HL-60 (cell line): ENCODE measurements at regions not wholly inside any gene's neighbourhood (a gene's known extent, or its start where the extent isn't known, plus 50 kb on each side); places are given as distances from the start of the nearest gene placed in this dataset.

Experiments
- DNase-seq, 2 experiments: peaks; one replicate each; pipeline ENCODE4 v3.0.0-alpha.2; 2010 to 2020; ENCODE audit warnings: low read depth in 1 of 2, low spot score in 1 of 2
- H3K27ac ChIP-seq: fragments of 250-450 bp; sonication (Bioruptor Pico); replicated peaks from 2 replicates; pipeline ENCODE4 v1.5.1; 2020; ENCODE audit warnings: mild to moderate bottlenecking, moderate library complexity
- H3K27me3 ChIP-seq: fragments of 250-450 bp; sonication (Bioruptor Pico); 2 replicates; pipeline ENCODE4 v1.5.1; 2021; ENCODE audit warnings: mild to moderate bottlenecking, moderate library complexity; ENCODE audit not compliant: insufficient read depth, poor library complexity, severe bottlenecking
- H3K4me3 ChIP-seq: replicated peaks from 2 replicates; pipeline ENCODE4 v1.5.1; 2011; ENCODE audit warnings: mild to moderate bottlenecking, control low read depth, low read length; ENCODE audit not compliant: insufficient read depth
- CTCF ChIP-seq: IDR thresholded peaks from one replicate; pipeline ENCODE4 v1.5.1; 2011; ENCODE audit warnings: low read length, control low read depth, inconsistent platforms; ENCODE audit not compliant: insufficient read depth
- GABPA ChIP-seq: IDR thresholded peaks from 2 replicates; pipeline ENCODE4 v1.6.1; 2012; ENCODE audit warnings: low read depth
- POLR2AphosphoS5 ChIP-seq: IDR thresholded peaks from 2 replicates; pipeline ENCODE4 v1.6.1; 2012; ENCODE audit warnings: low read depth
- REST ChIP-seq: IDR thresholded peaks from 2 replicates; pipeline ENCODE4 v1.6.1; 2012; ENCODE audit warnings: low read depth; ENCODE audit not compliant: insufficient replicate concordance
- SPI1 ChIP-seq: IDR thresholded peaks from 2 replicates; pipeline ENCODE4 v1.6.1; 2012; ENCODE audit warnings: low read depth, mild to moderate bottlenecking, borderline replicate concordance

- H3K27me3 ChIP-seq, result no peaks in the 10 kb centered on the region
- TF ChIP-seq SPI1 (no peak), GABPA (no peak), CTCF (no peak), REST (no peak), POLR2AphosphoS5 (no peak)
- no peak overlapping the region for H3K27ac ChIP-seq
- DNase-seq, result no peak
- no peak overlapping the region for H3K4me3 ChIP-seq
These were observed 51.1 kb upstream of the SH3PXD2B start for GRCh38 chr5:172505403-172505759.

GRCh38 chr5:172504701-172505402 lies 50.5 kb upstream of the SH3PXD2B start:
- Histone ChIP-seq H3K4me3 (no peak overlapping the region), H3K27me3 (no peaks in the 10 kb centered on the region), H3K27ac (no peak overlapping the region)
- no peak for DNase-seq
- no peak for TF ChIP-seq REST
- no peak for TF ChIP-seq GABPA
- TF ChIP-seq POLR2AphosphoS5, result no peak
- TF ChIP-seq CTCF, result no peak
- no peak for TF ChIP-seq SPI1

GRCh38 chr5:172503925-172504700 lies 49.8 kb upstream of the SH3PXD2B start:
- no peak overlapping the region for H3K27ac ChIP-seq
- TF ChIP-seq CTCF (no peak), POLR2AphosphoS5 (no peak), REST (no peak), GABPA (no peak), SPI1 (no peak)
- H3K27me3 ChIP-seq, result no peaks in the 10 kb centered on the region
- no peak for DNase-seq
- no peak overlapping the region for H3K4me3 ChIP-seq
